Left lung (tissue), 4 donors: ENCODE measurements at regions not wholly inside any gene's neighbourhood (a gene's known extent, or its start where the extent isn't known, plus 50 kb on each side); places are given as distances from the start of the nearest gene placed in this dataset.

Experiments
- ATAC-seq: fragments of 200-7000 bp; cut with Tn5 transposase; one replicate; pipeline ENCODE4 v1.9.1; 2020; ENCODE audit warnings: moderate library complexity
- DNase-seq, 4 donors: peaks; one replicate each; pipeline ENCODE4 v3.0.0-alpha.2; 2013 to 2020
- H3K27ac ChIP-seq, 2 donors: fragments of 200-600 bp; sonication (generic) in 1 of 2; one replicate each; pipeline versions ENCODE4 v1.5.0 to v1.8.0; 2020 to 2021
- H3K27me3 ChIP-seq, 2 donors: fragments of 200-600 bp; sonication (generic) in 1 of 2; one replicate each; pipeline versions ENCODE4 v1.5.0 to v1.8.0; 2020 to 2021
- H3K36me3 ChIP-seq, 2 donors: fragments of 200-600 bp; sonication (generic) in 1 of 2; one replicate each; pipeline versions ENCODE4 v1.5.0 to v1.8.0; 2020 to 2021
- H3K4me1 ChIP-seq, 2 donors: fragments of 200-600 bp; one replicate each; pipeline ENCODE4 v1.8.0; 2021
- H3K4me3 ChIP-seq, 2 donors: fragments of 200-600 bp; sonication (generic) in 1 of 2; one replicate each; pipeline versions ENCODE4 v1.5.0 to v1.8.0; 2020 to 2021; ENCODE audit warnings: mild to moderate bottlenecking in 1 of 2
- H3K9me3 ChIP-seq, 2 donors: fragments of 200-600 bp; sonication (generic) in 1 of 2; one replicate each; pipeline versions ENCODE4 v1.5.0 to v1.8.0; 2020 to 2021
- intact Hi-C, 2 donors: fragments of 100-400 bp; cut with DNase I; formaldehyde crosslinking; loops; one replicate each; pipeline versions ENCODE4 v1.11.2 to v1.14.2; 2022
- TF ChIP-seq, protein P1 (sequence below), 2 donors: fragments of 200-600 bp; sonication (generic) in 1 of 2; IDR thresholded peaks; one replicate each; pipeline versions ENCODE4 v1.5.0 to v1.8.0; 2021; ENCODE audit warnings: antibody characterized with exemption in 2 of 2
- donor health status: DM: no; HTN: yes; CAD: no.
- donor health status: DM: no; HTN: no; CAD: no.

DNA sequence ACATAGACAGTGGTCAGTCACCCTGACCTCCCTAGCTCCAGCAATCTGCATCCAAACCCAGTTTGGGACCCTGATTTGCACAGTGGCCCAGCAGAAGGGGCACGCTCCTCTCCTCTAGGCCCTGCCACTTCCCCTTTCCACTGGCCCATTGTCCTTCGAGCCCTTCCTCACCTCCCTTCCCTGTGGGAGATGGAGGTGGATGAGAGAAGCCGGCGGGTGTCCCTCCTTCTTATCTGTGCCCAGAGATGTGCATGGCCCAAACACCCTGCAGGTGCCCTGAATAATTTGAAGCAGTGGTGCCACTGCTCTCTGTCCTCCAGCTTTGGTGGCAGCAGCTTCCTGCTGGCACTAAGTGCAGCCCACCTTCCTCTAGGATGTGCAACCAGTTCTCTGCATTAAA lies 140.0 kb downstream of the BARX1 start:
- peaks cover 0 to 68% of the 10 kb centered on the region in 2 donors for H3K27me3 ChIP-seq
- intact Hi-C loops, result no loop called here
- H3K36me3 ChIP-seq, result no peaks in the 10 kb centered on the region
- no peak overlapping the region for H3K4me3 ChIP-seq
- H3K27ac ChIP-seq, result no peak overlapping the region
- H3K4me1 ChIP-seq, result no peaks in the 10 kb centered on the region
- ATAC-seq (no peak), DNase-seq (peak in 1 of 4 donors; percentile 37)
- TF ChIP-seq, protein P1, sequence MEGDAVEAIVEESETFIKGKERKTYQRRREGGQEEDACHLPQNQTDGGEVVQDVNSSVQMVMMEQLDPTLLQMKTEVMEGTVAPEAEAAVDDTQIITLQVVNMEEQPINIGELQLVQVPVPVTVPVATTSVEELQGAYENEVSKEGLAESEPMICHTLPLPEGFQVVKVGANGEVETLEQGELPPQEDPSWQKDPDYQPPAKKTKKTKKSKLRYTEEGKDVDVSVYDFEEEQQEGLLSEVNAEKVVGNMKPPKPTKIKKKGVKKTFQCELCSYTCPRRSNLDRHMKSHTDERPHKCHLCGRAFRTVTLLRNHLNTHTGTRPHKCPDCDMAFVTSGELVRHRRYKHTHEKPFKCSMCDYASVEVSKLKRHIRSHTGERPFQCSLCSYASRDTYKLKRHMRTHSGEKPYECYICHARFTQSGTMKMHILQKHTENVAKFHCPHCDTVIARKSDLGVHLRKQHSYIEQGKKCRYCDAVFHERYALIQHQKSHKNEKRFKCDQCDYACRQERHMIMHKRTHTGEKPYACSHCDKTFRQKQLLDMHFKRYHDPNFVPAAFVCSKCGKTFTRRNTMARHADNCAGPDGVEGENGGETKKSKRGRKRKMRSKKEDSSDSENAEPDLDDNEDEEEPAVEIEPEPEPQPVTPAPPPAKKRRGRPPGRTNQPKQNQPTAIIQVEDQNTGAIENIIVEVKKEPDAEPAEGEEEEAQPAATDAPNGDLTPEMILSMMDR (IDR thresholded peaks at IDR 0.05), result no peak
- H3K9me3 ChIP-seq, result no peaks in the 10 kb centered on the region

DNA sequence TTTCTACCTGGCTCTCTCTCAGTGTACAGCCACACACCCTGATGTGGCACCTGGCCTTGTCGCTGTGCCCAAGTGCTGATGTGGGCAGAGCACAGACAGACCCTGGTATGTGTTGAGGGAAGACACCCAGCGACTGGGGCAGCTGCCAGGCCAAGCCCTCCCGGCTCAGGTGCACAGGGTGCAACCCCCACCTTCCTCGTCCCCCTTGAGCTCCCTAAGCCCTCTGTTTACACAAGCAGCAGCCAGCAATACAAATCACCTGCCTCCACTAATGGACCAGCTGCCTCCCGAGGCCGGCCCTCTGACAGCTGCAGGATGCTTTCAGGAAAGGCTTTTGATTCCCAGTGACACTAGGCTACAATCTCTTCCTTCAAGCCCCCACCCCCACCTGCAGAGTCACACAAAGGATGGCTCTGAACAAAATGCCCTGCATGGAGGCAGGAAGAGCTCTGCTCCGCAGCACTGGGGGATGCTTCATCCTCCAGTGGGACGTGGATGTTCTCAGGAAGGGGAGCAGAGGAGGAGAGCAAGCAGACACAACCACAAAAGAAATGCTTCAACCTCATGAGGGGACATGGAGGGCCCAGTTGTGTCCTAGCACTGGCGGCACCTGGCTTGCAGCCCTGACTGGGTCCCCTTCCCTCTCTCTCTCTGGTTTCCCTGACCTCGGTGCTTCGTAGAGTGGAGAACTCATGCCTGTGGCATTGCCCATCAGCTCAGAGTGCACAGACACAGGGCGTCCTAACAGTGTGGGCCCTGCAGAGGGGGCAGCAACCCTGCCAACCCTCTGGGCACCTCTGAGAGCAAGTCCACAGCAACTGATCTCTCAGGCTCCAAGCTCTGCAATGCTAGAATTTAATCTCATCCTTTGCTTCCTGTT lies 140.8 kb downstream of the BARX1 start:
- ATAC-seq, result peak; percentile 8
- peaks cover 0 to 68% of the 10 kb centered on the region in 2 donors for H3K27me3 ChIP-seq
- peak in 1 of 4 donors; percentile 43 for DNase-seq
- no peaks in the 10 kb centered on the region for H3K4me1 ChIP-seq
- TF ChIP-seq, protein P1 (IDR thresholded peaks at IDR 0.05), result no peak
- no peaks in the 10 kb centered on the region for H3K36me3 ChIP-seq
- intact Hi-C loops, result no loop called here
- no peak overlapping the region for H3K27ac ChIP-seq
- H3K4me3 ChIP-seq, result no peak overlapping the region
- no peaks in the 10 kb centered on the region for H3K9me3 ChIP-seq

DNA sequence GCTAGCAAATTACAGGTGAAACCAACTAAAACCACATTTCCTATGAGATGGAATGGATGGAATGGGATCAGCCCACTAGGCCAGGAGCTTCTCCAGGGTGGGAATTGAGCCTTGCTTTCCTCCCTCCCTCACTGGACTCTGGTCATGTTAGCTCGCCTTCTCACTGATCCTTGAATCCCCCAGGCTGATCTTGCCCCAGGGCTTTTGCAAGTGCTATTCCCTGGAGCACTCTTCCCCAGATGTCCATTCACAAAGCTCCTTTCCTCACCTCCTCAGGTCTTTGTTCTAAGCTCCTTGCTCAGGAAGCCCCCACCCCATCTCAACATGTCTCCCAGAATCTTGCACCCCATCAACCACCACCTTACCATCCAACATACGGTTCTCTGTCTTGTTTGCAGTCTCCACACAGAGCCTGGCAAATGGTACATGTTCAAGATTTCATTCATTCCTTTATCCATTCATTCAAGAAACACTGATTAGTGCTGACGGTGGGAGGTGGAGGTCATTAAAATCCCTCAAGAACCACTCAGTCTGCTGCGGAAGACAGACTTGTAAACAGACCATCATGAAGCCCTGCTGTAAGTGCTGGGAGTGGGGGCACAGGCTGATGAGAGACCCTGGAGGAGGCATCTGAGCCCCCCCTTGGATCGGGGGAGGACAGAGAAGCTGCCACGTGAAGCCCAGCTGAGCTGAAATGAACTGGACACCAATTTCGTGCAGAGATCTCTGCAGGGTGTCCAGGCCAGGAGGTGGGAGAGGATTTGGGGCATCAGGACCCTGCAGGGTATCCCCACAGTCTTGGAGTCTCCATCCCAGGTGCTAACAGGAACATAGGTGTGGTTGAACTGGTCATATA lies 141.7 kb downstream of the BARX1 start:
- peaks cover 0 to 62% of the 10 kb centered on the region in 2 donors for H3K27me3 ChIP-seq
- no peak overlapping the region for H3K27ac ChIP-seq
- TF ChIP-seq, protein P1 (IDR thresholded peaks at IDR 0.05), result no peak
- intact Hi-C loops, result no loop called here
- H3K9me3 ChIP-seq, result no peaks in the 10 kb centered on the region
- no peak for DNase-seq
- no peaks in the 10 kb centered on the region for H3K4me1 ChIP-seq
- ATAC-seq, result no peak
- H3K4me3 ChIP-seq, result no peak overlapping the region
- no peaks in the 10 kb centered on the region for H3K36me3 ChIP-seq

DNA sequence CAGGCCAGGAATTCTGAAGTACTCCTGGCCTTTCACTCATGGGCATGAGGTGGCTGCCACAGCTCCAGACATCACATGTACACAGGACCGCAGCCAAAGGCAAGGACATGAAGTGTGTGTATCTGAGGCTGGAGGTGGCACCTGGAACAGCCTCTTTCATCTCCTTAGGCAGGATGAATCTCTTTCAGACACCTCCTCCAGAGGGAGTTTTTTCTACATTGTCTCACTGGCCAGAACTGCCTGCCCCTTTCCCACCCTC lies 142.8 kb downstream of the BARX1 start:
- H3K27ac ChIP-seq, result no peak overlapping the region
- no peaks in the 10 kb centered on the region for H3K36me3 ChIP-seq
- no peak for DNase-seq
- intact Hi-C loops, result no loop called here
- H3K4me1 ChIP-seq, result no peaks in the 10 kb centered on the region
- H3K4me3 ChIP-seq, result no peak overlapping the region
- ATAC-seq, result peak; percentile 13
- TF ChIP-seq, protein P1 (IDR thresholded peaks at IDR 0.05), result no peak
- no peaks in the 10 kb centered on the region for H3K9me3 ChIP-seq
- peaks cover 0 to 68% of the 10 kb centered on the region in 2 donors for H3K27me3 ChIP-seq
